GM21717 (cell line): ENCODE measurements at regions not wholly inside any gene's neighbourhood (a gene's known extent, or its start where the extent isn't known, plus 50 kb on each side); places are given as distances from the start of the nearest gene placed in this dataset.

Experiments used
- ATAC-seq: cut with Tn5 transposase; IDR thresholded peaks from one replicate; pipeline ENCODE4 v1.9.1; 2021; ENCODE audit warnings: mild to moderate bottlenecking, moderate library complexity; ENCODE audit not compliant: unreplicated experiment

DNA sequence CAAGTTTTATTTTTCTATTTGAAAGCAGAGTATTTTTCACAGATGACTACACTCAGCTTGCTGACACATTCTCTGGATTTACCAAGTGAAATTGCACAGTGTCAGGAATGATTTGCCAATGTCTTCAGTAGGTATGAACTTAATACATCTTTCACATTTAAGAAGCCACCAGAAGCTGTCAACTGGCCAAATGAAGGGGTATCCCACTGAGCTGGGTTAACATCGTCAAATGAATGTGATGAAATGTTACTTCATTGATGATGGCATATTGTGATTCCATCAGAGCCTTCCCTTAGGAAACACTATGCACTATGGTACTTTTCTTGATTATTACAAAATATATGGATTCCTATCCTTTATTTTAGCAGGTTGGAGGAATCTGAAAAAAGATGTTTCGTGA is 592.3 kb downstream of the FGF9 start:
- no peak for ATAC-seq

DNA sequence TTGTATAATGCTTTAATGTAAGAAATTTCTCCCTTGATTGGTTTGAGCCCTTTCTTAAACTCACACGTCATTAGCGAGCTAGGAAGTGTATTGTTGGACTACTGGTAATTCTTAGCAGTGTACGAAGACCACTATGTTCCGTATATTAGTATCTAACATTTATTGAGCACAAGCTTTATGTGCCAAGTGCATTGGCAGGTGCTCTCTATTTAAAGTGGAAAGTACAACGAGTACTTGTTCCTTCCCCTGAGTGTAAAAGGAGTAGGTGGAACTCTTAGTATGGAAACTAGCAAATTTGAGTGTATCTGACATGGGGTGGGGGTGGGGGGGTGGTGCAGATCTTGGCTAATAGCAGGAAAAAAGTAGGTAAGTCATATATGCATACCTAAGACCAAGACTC is 594.7 kb downstream of the FGF9 start:
- ATAC-seq, result no peak

- no peak for ATAC-seq
Measured at GRCh38 chr13:22270881-22271280, 600.0 kb downstream of the FGF9 start.

DNA sequence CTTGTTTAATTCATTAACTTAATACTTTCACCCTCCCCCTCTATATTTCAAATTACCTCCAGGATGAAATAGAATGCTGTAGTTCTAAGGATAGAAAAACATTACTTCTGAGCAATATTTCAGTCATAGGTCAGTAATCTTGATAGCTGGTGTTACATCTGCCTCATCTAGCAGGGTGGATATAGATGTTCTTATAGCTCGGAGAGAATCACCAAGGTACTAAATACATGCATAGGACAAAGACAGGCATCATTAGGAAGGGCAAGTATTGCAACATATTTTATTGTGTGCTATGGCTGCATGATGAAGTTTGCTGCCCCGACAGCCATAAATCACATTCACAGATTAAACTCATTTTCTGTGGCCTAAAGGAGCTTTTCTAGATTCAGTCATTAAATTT is 601.0 kb downstream of the FGF9 start:
- no peak for ATAC-seq

- no peak for ATAC-seq
Measured at GRCh38 chr13:22275393-22275792, 604.5 kb downstream of the FGF9 start.

GRCh38 chr13:22276616-22277015 is 605.7 kb downstream of the FGF9 start:
- no peak for ATAC-seq

DNA sequence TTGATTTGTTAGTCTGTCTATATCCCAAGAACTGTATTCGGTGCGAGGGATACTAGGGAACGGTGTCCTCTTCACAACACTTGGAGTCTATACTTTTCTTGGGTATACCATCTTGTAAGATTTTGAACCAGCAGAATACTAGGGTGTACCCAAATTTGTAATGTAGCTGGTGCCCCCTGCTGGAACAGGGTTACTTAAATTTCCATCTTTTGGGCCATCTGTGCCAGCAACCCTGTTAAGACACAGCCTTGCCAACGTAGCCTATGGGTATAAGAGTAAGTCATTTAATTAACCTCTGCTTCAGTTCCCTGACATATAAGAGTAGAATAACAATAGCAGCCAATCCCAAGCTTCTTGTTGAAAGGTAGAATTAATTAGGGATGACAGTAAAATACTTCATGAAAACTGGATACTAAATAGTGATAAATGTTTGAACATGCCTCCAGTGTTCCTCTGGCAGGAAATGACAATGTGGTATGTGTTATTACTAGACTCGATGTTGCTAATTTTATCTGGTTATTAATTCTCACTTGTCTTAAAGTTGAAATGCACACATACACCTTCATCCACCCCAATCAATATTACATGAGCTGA is 607.6 kb downstream of the FGF9 start:
- ATAC-seq, result no peak

DNA sequence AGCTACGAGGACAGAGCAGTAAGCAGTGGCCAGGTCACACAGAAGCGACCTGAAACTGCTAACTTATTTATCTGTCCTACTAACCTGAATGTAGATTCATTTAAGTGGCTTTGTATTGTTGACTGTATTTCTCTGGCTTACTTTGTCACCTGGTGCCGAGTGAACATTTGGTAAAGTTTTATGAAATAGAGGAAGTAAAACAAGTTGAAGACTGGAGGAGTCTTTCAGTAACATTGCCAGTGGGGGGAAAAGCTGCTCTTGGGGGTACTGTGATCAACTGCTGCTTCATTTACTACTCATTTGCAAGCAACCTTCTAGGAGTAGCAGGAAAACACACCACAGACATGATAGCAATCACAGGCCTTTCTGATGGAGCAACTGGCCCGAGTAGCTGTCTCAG is 615.0 kb downstream of the FGF9 start:
- ATAC-seq, result no peak

DNA sequence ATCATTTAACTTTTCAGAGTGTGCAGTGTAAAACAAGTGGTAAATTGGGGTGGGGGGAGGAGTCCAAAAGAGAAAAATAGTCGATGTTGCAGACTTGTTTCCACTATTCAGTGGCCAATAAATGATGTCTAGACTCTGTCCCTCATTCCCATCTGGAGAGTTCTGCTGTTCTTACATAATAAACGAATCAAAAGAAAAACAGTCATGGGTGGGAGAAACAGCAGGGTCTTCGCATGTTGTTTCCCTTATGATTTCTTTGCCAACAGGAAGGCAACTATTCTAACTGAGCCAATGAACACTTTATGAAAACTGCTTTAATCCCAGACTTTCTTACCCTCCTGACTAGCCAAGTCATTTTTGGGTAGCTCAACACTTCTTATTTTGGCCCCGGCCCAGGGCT is 615.5 kb downstream of the FGF9 start:
- ATAC-seq, result no peak

DNA sequence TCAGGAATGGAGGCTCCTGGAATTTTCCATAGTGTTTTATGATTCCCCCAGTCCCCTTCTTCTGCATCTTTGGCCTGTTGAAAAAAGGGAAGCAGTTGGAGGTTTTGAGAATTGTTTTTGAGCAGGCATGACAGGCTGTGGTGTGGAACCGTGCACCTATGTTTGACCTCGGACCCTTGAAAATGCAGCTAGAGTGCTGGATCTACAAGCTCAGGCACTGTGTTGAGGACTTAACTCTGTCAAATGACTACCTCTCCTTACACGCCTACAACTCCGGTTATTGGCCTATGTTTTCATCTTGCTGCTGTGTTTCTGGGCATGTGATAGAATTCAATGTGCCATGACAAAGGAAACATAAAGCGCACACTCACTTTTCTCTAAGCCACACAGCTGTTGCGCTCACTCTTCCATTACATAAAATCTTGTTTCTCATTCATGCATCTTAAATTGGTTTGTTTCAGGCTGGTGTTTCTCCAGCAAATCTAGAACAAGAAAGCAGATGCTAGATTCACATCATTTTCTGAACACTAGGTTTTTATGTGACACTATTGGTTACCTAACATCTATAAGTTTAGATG is 616.6 kb downstream of the FGF9 start:
- ATAC-seq, result no peak

DNA sequence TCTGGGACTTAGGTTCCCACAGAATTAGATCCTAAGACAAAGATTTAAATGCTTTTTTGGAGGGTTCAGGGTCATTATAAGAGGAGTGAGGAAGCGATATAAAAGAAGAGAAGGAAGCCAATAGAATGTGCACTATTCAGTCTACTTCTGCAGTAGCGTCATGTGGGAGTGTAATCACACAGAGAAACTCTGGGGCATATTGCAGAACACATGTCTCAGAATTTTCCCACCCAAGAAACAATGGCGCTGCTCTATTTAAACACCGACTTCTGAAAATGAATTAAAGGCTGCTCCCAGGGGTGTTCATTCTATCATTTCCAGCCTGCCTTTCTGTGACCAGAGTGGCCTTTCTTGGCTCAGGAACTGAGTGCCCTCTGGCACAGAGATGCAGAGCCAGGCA is 617.6 kb downstream of the FGF9 start:
- ATAC-seq, result no peak

- ATAC-seq, result no peak
Measured at GRCh38 chr13:22289711-22290110, 618.8 kb downstream of the FGF9 start.

- no peak for ATAC-seq
Measured at GRCh38 chr13:22298530-22298929, 627.7 kb downstream of the FGF9 start.

DNA sequence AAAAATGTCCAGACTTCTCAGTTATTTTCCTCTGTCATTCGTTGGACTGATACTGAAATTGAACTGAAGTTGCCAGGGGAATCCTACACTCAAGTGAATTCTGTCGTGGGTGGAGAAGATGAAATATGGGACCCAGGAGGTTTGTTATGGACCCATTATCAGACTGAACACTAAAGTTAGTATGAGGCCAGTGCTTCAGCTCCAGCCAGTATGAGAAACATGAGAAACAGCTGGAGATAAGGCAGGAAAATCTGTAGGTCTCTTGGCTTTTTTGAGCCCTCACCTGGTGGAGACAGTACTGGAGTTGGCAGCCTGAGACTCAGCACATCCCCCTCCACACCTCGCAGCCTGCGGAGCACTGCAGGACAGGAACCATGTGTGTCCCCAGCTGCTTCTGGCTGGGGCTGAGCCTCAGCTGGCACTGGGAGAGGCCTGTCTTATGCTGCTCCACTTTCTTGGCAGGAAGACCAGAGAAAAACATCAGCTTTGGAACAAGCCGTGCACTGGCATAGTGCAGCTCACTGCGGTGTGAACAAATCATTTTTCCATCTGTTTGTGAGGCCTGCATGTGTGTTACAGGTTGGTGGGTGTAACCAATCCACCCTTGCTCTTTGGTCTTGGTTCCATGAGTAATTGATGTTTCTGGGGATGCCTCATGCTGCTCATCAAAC is 641.0 kb downstream of the FGF9 start:
- no peak for ATAC-seq

- no peak for ATAC-seq
Measured at GRCh38 chr13:22312405-22312803, 641.5 kb downstream of the FGF9 start.

DNA sequence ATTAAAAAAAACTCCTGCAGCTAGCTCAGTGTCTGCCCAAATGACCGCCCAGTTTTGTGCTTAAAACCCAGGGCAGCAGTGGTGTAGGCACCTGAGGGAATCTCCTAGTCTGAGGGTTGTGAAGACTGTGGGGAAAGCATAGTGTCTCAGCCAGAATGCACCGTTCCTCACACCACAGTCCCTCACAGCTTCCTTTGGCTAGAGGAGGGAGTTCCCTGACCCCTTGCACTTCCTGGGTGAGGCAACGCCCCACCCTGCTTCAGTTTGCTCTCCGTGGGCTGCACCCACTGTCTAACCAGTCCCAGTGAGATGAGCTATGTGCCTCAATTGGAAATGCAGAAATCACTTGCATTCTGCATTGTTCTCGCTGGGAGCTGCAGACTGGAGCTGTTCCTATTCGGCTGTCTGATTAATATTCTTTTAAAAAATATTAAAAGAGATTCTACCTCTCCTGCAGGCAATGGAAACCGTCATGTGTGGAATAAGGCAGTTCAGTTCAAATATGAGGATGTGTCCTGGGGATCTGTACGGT is 645.7 kb downstream of the FGF9 start:
- ATAC-seq, result no peak

DNA sequence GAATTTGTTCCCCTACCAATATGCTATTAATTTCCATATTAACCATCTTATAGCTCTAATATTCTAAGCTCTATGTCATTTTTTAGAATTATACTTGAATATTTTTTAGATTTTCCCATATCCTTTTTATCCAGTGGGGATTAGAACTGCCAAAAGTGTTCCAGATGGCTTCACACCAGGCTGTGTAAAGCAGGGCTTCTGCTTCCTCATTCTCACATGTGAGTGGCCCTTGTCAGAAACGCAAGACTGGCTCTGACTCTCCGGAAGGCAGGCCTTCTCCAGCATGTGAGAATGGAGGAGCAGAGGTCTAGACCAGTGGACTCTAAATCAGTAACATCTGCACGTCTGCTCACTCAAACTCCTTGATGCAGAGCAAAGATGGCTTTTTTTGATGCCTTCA is 650.1 kb downstream of the FGF9 start:
- ATAC-seq, result no peak

DNA sequence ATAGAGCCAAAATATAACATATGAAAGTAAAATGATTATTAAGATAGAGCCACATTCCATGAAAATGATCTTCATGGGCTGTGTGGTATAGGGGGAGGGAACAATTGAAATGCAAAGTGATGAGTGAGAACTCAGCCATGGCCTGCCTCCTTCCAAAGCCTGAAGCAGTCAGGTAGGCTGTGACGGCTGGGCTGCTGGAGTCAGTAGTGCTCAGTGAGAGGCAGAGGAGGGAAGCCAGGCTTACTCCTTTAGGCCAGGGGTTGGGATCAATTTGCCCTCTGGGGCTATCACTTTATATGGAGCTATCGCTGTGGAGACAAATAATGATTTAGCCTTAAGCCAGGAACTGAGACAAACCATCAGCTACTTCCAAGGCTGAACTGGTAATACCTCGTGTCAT is 654.9 kb downstream of the FGF9 start:
- no peak for ATAC-seq

DNA sequence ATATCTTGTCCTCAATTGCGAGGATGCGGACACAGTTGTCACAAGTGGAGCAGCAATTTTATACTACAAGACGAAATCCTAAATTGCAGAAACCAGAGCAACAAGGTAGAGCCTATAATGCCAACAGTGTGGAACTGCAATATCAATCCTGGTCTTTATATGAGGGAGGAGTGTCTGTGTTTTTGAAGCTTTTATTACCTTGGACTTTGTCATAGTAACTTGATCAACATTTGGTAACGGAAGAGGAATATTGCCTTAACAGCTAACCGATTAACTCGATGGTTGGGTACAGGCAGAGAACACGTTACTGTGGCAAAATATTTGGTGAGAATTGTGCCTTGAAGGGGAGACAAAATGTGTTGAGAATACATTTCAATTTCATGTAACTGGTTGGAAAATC is 661.5 kb downstream of the FGF9 start:
- no peak for ATAC-seq

DNA sequence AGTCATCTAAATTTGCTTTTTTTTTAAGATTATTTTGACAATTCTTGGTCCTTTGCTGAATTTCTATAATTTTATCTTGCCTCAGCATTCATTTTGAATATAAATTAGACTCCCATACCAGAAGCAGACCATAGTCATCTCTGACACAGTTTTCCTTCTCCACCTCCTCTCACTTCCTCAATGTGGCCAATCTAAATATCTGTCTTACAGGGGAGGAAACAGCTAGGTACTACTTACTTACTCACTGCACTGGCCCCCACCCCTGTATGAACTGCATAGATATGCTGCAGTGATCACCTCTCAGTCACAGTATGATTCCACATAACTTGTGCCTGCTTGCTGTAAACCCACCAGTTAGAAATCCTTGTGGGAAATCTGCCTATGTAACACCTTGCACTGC is 665.6 kb downstream of the FGF9 start:
- ATAC-seq, result no peak

GRCh38 chr13:22357132-22357531 is 686.3 kb downstream of the FGF9 start:
- ATAC-seq, result no peak

GRCh38 chr13:22369090-22369489 is 698.2 kb downstream of the FGF9 start:
- no peak for ATAC-seq
